ENCODE measurements at regions not wholly inside any gene's neighbourhood (a gene's known extent, or its start where the extent isn't known, plus 50 kb on each side); places are given as distances from the start of the nearest gene placed in this dataset.

DNA sequence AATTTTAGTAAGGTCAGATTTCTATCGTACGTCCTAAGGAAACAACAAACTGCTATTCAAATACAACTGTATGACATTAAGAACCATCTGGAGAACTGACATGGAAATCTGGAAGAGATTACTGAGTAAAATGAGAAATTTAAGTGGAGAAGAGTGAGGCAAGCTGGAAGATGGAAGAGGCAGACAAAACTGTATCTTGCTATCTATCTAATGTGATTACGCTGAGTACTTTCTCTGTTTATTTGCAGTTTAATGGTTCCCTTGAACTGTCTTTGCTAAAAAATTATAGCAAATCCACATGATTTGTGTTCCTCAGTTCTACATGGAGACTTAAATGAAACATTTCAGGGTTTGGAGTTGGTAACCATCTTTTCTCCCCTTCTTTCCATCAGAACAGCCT lies 927.1 kb upstream of the MBL2 start:
- Histone ChIP-seq H3K79me2 (ENCODE audit: insufficient read depth, low read depth) (no peaks in the 10 kb centered on the region), H4K20me1 (ENCODE audit: insufficient read depth) (no peaks in the 10 kb centered on the region), H2AFZ (ENCODE audit: low read depth) (no peak overlapping the region), H3K4me1 (ENCODE audit: low read depth, poor library complexity, severe bottlenecking) (no peaks in the 10 kb centered on the region), H3K4me2 (no peak overlapping the region), H3K4me3 (IDR thresholded peaks at IDR 0.05; ENCODE audit: insufficient read depth, low read depth, low read length) (no peak overlapping the region), H3K9ac (no peak overlapping the region), H3K27ac (no peak overlapping the region), H3K36me3 (ENCODE audit: insufficient read depth) (no peaks in the 10 kb centered on the region), H3K27me3 (ENCODE audit: insufficient read depth, low read depth) (no peaks in the 10 kb centered on the region)
- no peak for TF ChIP-seq CTCF (conservative IDR thresholded peaks at IDR 0.05; ENCODE audit: low read depth, low read length)

GRCh38 chr10:53699231-53699630 lies 926.6 kb upstream of the MBL2 start:
- no peaks in the 10 kb centered on the region for H4K20me1 ChIP-seq (ENCODE audit: insufficient read depth)
- no peak overlapping the region for H3K4me3 ChIP-seq (IDR thresholded peaks at IDR 0.05; ENCODE audit: insufficient read depth, low read depth, low read length)
- no peaks in the 10 kb centered on the region for H3K27me3 ChIP-seq (ENCODE audit: insufficient read depth, low read depth)
- no peak overlapping the region for H3K27ac ChIP-seq
- H2AFZ ChIP-seq (ENCODE audit: low read depth): no peak overlapping the region
- H3K4me1 ChIP-seq (ENCODE audit: low read depth, poor library complexity, severe bottlenecking): no peaks in the 10 kb centered on the region
- no peak overlapping the region for H3K4me2 ChIP-seq
- no peaks in the 10 kb centered on the region for H3K79me2 ChIP-seq (ENCODE audit: insufficient read depth, low read depth)
- no peaks in the 10 kb centered on the region for H3K36me3 ChIP-seq (ENCODE audit: insufficient read depth)
- no peak overlapping the region for H3K9ac ChIP-seq
- no peak for TF ChIP-seq CTCF (conservative IDR thresholded peaks at IDR 0.05; ENCODE audit: low read depth, low read length)

- Histone ChIP-seq H3K27ac (no peak overlapping the region), H3K4me3 (IDR thresholded peaks at IDR 0.05; ENCODE audit: insufficient read depth, low read depth, low read length) (no peak overlapping the region), H3K36me3 (ENCODE audit: insufficient read depth) (no peaks in the 10 kb centered on the region), H4K20me1 (ENCODE audit: insufficient read depth) (no peaks in the 10 kb centered on the region), H3K9ac (no peak overlapping the region), H3K79me2 (ENCODE audit: insufficient read depth, low read depth) (no peaks in the 10 kb centered on the region), H2AFZ (ENCODE audit: low read depth) (no peak overlapping the region), H3K4me1 (ENCODE audit: low read depth, poor library complexity, severe bottlenecking) (no peaks in the 10 kb centered on the region), H3K27me3 (ENCODE audit: insufficient read depth, low read depth) (no peaks in the 10 kb centered on the region), H3K4me2 (no peak overlapping the region)
- TF ChIP-seq CTCF (conservative IDR thresholded peaks at IDR 0.05; ENCODE audit: low read depth, low read length): no peak
Measured at GRCh38 chr10:53697038-53697437, 924.5 kb upstream of the MBL2 start.

DNA sequence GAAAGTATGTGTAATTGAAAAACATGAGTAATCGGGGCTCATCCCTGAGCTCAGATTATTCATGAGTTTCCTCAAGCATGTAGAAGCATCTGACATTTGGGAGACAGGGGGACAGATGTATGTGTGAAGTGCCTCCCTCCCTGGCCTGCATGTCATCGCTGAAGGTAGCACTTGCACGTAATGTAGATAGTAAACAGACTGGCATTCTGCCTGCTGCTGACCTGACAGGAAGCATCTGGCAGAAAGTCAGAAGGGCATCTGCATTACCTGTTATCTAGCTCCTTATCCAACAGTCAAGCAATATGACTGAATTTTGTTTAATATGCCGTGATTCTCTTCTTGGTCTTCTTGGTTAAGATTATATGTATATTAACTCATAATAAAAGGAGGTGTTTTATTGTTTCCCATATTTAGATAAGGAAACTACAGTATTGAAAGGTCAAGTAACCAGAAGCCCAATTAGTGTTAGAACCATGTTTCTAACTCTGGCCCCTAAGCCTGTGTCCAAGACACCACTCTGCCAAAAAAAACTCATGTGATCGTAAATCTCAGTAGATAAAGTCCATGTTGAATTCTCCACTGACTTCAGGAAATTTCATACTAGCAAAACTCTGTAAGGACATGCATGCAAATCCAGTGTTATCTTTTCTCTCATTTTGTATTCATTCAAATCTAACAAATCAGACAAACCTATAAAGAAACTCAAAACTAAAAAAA lies 918.1 kb upstream of the MBL2 start:
- TF ChIP-seq CTCF (conservative IDR thresholded peaks at IDR 0.05; ENCODE audit: low read depth, low read length): no peak
- Histone ChIP-seq H3K4me3 (IDR thresholded peaks at IDR 0.05; ENCODE audit: insufficient read depth, low read depth, low read length) (no peak overlapping the region), H3K36me3 (ENCODE audit: insufficient read depth) (no peaks in the 10 kb centered on the region), H3K4me2 (no peak overlapping the region), H3K4me1 (ENCODE audit: low read depth, poor library complexity, severe bottlenecking) (no peaks in the 10 kb centered on the region), H2AFZ (ENCODE audit: low read depth) (no peak overlapping the region), H3K79me2 (ENCODE audit: insufficient read depth, low read depth) (no peaks in the 10 kb centered on the region), H3K27ac (no peak overlapping the region), H3K9ac (no peak overlapping the region), H4K20me1 (ENCODE audit: insufficient read depth) (no peaks in the 10 kb centered on the region), H3K27me3 (ENCODE audit: insufficient read depth, low read depth) (no peaks in the 10 kb centered on the region)

Measured in KMS-11 (cell line).